SKM-1 (cell line): ENCODE measurements at regions not wholly inside any gene's neighbourhood (a gene's known extent, or its start where the extent isn't known, plus 50 kb on each side); places are given as distances from the start of the nearest gene placed in this dataset.
A peak's percentile ranks its signal among the peaks of the same experiment; 100 is the strongest.

Experiments used
- DNase-seq: peaks from one replicate; lab custom pipeline; 2025; ENCODE audit not compliant: unreplicated experiment; lab: John Stamatoyannopoulos, UW

- peak; percentile 22 for DNase-seq
These were observed 2184.4 kb upstream of the TENM3 start for GRCh38 chr4:180058691-180059215.

GRCh38 chr4:180059216-180059881 lies 2183.9 kb upstream of the TENM3 start:
- DNase-seq, result no peak

GRCh38 chr4:180060159-180060889 lies 2182.9 kb upstream of the TENM3 start:
- DNase-seq, result no peak

GRCh38 chr4:180081072-180081471 lies 2162.1 kb upstream of the TENM3 start:
- DNase-seq, result no peak

- no peak for DNase-seq
These were observed 2158.6 kb upstream of the TENM3 start for GRCh38 chr4:180084561-180084960.

DNA sequence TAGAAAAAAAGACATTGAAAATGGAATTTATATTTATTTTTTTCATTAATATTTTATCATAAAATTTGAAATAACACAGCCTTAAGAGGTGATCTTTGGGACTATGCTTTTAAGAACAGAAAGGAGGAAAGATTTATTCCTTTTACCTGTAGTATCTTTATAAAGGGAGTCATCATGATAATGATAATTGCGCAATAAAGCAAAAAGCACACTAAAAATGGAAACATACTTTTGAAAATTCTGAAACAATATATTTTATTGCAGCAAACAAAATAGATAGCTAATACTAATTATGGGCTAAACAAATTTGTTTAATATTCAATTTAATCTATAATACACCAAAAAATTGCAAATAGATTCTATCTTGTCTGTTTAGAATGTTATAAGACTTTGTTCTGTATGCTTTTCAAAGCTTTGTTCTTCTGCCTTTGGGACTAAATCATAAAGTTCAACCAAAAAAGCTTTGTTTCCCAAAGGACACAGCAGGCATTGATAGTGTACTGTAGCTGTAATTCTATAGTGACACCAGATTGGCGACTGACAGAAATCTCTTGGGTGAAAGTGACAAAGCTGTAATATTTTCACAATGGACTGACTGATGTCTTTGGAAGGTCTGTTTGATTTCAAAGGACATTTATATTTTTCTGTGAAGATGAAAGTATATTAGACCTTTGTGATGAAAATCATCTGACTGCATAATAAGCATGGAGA lies 2156.6 kb upstream of the TENM3 start:
- no peak for DNase-seq

- no peak for DNase-seq
These were observed 2144.6 kb upstream of the TENM3 start for GRCh38 chr4:180098586-180098985.

DNA sequence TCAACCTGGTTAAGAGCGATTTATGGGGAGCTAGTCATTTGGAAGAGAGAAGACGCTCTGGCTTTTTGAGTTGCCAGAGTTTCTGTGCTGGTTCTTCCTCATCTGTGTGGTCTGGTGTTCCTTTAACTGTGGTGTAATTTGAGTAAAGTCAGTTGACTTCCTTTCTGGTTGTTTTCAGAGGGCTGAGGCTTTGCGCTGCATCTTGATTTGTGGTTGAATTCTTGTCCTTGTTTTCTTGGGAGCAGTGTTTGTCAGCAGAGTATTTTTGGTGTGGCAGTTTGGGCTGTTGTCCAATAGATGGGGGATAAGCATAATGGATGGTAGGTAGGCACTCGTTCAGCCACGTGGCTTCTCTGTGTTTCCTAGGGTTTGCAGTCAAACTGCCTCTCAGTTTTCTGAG lies 2143.2 kb upstream of the TENM3 start:
- DNase-seq, result peak; percentile 15

GRCh38 chr4:180100433-180101344 lies 2142.5 kb upstream of the TENM3 start:
- DNase-seq, result no peak

- DNase-seq, result no peak
These were observed 2141.7 kb upstream of the TENM3 start for GRCh38 chr4:180101348-180102083.

DNA sequence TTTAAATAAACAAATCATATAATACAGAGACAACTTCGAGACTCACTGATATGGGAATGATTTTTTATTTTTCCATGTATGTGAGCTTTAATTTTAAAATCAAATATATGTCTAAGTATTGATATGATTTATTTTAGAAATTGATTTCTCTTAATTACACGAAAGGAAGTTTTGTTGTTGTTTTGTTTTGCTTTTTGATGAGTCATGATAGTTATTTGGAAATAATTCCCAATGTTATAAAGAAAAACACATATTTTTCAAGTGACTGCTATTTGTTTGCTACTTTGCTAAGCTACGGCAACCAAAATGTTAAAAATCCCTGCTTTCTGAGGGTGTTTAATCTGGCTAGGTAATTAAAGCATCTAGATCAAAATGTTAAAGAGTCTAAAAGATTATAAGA lies 2139.4 kb upstream of the TENM3 start:
- DNase-seq, result no peak

- no peak for DNase-seq
These were observed 2137.8 kb upstream of the TENM3 start for GRCh38 chr4:180105362-180105761.

- no peak for DNase-seq
These were observed 2137.1 kb upstream of the TENM3 start for GRCh38 chr4:180106122-180106521.

DNA sequence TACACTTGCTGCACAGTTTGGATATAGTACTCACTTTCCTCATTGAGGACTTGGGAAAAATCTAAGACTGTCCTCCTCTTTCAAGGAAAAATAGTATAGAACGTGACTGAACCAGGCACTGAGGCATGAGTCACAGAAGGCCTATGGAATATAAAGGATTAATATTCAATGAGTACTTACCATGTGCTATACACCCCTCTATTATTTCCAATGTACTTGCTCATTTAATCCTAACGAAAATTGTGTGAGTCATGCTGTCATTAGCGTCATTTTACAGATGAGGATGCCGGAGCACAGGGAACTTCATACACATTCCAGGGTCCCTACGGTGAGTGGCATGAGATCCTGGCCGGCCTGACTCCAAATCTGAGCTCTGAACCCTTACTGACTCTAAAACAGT lies 2136.2 kb upstream of the TENM3 start:
- no peak for DNase-seq

GRCh38 chr4:180116840-180117239 lies 2126.4 kb upstream of the TENM3 start:
- no peak for DNase-seq

DNA sequence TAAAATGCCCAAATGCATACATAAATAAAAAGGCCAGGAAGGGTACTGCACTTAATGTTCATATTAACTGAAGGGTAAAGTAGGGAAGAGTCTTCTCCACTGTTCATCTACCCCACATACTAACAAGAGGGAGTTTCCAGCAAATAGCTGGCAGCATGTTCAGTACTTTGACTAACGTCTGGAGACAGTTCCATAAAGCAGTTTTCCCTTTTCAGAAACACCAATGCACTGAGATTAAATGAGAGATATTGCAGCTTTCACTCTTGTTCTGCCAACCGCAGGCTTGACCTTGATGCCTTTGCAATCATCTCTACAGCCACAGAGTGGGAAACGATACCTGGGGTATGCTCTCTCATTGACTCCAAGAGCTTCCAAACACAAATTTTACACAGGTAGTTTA lies 2123.1 kb upstream of the TENM3 start:
- no peak for DNase-seq

DNA sequence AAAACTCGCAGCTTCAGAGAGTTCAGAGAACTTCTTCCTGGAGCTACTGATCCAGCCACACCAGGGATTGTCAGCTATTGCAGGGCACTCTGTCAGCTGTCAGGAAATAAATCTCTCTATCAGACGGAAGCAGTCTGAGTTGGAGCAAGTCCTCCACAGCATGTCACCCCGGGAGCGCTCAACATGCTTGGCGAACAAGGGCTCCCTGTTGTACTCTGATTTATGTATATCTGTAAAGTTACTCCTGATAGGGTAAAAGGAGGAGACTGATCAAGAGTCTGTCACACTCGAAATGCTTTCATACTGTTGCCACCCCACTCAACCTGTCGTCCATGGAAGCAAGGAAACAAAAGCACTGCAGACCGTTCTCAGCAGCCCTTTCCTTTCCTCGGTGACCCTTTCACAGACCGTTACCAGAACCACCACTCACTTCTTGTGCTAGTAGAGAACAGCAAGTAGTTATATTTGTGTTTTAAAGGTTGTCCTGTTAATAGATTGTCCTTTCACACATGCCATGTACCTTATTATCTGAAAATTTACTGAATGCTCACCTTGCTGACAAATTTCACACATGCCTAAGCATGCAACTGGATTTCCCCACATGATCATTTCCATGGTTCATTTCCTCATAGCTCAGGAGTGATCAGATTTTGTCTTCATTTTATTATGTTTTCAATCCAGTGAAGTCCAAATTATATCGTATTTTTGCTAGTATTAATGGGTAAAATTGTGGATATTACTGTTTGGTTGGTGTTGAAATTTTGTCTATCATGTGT lies 2108.9 kb upstream of the TENM3 start:
- DNase-seq, result no peak

- no peak for DNase-seq
These were observed 2101.5 kb upstream of the TENM3 start for GRCh38 chr4:180141734-180142133.

GRCh38 chr4:180148737-180149136 lies 2094.5 kb upstream of the TENM3 start:
- DNase-seq, result no peak
